Psoas muscle (tissue), 7 donors: ENCODE measurements at regions not wholly inside any gene's neighbourhood (a gene's known extent, or its start where the extent isn't known, plus 50 kb on each side); places are given as distances from the start of the nearest gene placed in this dataset.

Source experiments
- ATAC-seq, 4 donors: fragments of 200-7000 bp; cut with Tn5 transposase; one replicate each; pipeline ENCODE4 v1.9.1; 2020; ENCODE audit warnings: moderate library complexity in 3 of 4, mild to moderate bottlenecking in 2 of 4
- DNase-seq, 2 donors: peaks; one replicate each; pipeline ENCODE4 v3.0.0-alpha.2; 2020
- H3K27ac ChIP-seq: fragments of 200-600 bp; one replicate; pipeline ENCODE4 v1.8.0; 2022
- H3K27me3 ChIP-seq, 3 donors: fragments of 200-600 bp in 1 of 3; one replicate each; pipeline versions ENCODE4 v1.6.1 to v1.8.0; 2013 to 2022; ENCODE audit warnings: low read length in 2 of 3, mild to moderate bottlenecking in 2 of 3, moderate library complexity in 1 of 3; ENCODE audit not compliant: insufficient read depth in 3 of 3
- H3K36me3 ChIP-seq, 2 donors: fragments of 200-600 bp in 1 of 2; one replicate each; pipeline versions ENCODE4 v1.6.1 to v1.8.0; 2013 to 2022; ENCODE audit warnings: low read depth in 1 of 2, mild to moderate bottlenecking in 1 of 2, moderate library complexity in 1 of 2; ENCODE audit not compliant: insufficient read depth in 1 of 2
- H3K4me1 ChIP-seq: fragments of 200-600 bp; one replicate; pipeline ENCODE4 v1.8.0; 2022
- H3K4me3 ChIP-seq: fragments of 200-600 bp; one replicate; pipeline ENCODE4 v1.8.0; 2022; ENCODE audit warnings: mild to moderate bottlenecking
- H3K9me3 ChIP-seq: fragments of 200-600 bp; one replicate; pipeline ENCODE4 v1.8.0; 2022
- CTCF ChIP-seq: fragments of 200-600 bp; IDR thresholded peaks from one replicate; pipeline ENCODE4 v1.8.0; 2022; ENCODE audit warnings: antibody characterized with exemption
- WGBS, 3 donors: extraction: QIAGEN DNeasy Blood & Tissue Kit; methylation state at CpG; one replicate each; pipeline versions ENCODE4 v1.1.6 to v1.1.7; 2013; 5-methylcytosine and 5-hydroxymethylcytosine counted together
- intact Hi-C, 2 donors: fragments of 100-400 bp; cut with DNase I; formaldehyde crosslinking; loops; one replicate each; pipeline versions ENCODE4 v1.11.0 to v1.14.2; 2022
- donor health status: healthy with polysubstance abuse.
- donor health status: DM: no; HTN: no; CAD: no; lungs with moderate emphysema.
- donor health status: Bipolar disorder and iron deficiency.
- donor health status: healthy.
- donor health status: DM: yes; HTN: yes; CAD: no.
- donor health status: DM: no; HTN: no; CAD: no.
- donor health status: DM: yes; HTN: yes; CAD: no.

GRCh38 chr9:109639674-109640579 is 140.1 kb upstream of the PALM2AKAP2 start:
- WGBS, 3 donors, result 5 to 7% (median 5%) methylated on average over 41 to 43 of the region's 43 CpGs
- no peaks in the 10 kb centered on the region for H3K36me3 ChIP-seq
- intact Hi-C loops, result no loop called here
- peak overlapping the region; percentile 55 for H3K4me3 ChIP-seq
- H3K4me1 ChIP-seq, result peaks cover 6% of the 10 kb centered on the region
- TF ChIP-seq CTCF, result no peak
- no peaks in the 10 kb centered on the region for H3K9me3 ChIP-seq
- peaks cover 0 to 54% (median 9%) of the 10 kb centered on the region in 3 donors for H3K27me3 ChIP-seq
- peak; percentile 62 to 93 (median 78) for ATAC-seq
- peak; percentile 40 to 53 for DNase-seq
- no peak overlapping the region for H3K27ac ChIP-seq

DNA sequence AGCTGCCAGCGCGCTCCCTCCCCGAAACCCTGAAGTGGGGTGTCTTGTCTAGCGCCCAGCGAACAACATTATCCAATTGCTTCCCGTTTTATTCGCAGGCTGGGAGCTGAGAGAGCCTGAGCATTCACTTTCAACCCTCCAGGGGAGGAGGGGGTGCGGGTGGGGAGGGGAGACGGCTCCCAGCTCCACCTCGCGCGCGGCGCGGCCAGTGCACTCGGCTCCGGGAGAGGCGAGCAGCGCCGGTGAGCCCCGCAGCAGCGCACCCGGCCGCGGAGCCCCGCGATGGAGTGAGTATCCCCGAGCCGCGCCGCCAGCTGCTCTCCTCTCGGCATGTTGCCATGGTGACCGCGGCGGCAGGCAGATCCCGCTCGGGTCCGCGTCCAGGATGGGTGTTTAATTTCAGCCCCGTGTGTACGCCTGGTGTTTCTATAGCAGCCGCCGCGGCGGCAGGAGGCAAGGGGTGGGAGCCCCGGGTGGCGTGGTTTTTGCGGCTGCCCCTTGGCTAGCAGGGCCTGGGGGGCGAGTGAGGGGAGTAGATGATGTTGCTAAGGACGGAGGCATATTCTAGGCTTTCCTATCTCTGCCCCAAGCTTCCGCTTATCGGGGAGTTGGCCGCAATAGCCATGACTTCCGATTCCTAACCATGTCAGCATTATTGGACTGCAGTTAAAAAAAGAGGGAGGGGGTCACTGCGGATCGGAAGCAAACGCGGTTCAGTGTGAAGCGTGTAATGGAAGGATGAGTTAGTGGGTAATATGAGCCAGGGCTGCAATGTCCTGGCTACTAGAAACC is 139.2 kb upstream of the PALM2AKAP2 start:
- intact Hi-C loops, result no loop called here
- Histone ChIP-seq H3K27me3 (peaks cover 0 to 54% (median 9%) of the 10 kb centered on the region in 3 donors), H3K4me3 (peak overlapping the region; percentile 55), H3K36me3 (no peaks in the 10 kb centered on the region), H3K4me1 (peaks cover 6% of the 10 kb centered on the region), H3K27ac (no peak overlapping the region), H3K9me3 (no peaks in the 10 kb centered on the region)
- ATAC-seq (peak; percentile 61 to 82 (median 70)), DNase-seq (peak; percentile 55 to 59)
- TF ChIP-seq CTCF, result no peak
- 1 to 2% (median 1%) methylated on average over 53 to 59 of the region's 59 CpGs for WGBS, 3 donors

DNA sequence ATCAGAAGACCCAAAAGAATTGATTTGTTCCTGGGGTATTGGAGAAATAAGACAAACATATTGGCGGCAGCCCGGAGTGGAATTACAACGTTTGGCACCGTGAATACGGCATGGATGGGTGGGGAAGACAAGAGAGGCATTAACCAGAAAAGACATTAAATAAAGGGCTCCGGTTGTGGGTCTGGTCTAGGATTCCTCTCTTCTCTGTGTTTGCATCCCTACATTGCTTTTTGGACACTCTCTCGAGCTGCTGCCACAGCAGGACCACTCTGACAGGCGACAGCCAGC is 138.7 kb upstream of the PALM2AKAP2 start:
- intact Hi-C loops, result no loop called here
- no peak for TF ChIP-seq CTCF
- ATAC-seq, result no peak
- peaks cover 6% of the 10 kb centered on the region for H3K4me1 ChIP-seq
- no peak for DNase-seq
- 13 to 18% (median 13%) methylated on average over 8 of the region's 8 CpGs for WGBS, 3 donors
- peaks cover 0 to 54% (median 9%) of the 10 kb centered on the region in 3 donors for H3K27me3 ChIP-seq
- no peaks in the 10 kb centered on the region for H3K36me3 ChIP-seq
- H3K27ac ChIP-seq, result no peak overlapping the region
- H3K4me3 ChIP-seq, result peak overlapping the region; percentile 55
- H3K9me3 ChIP-seq, result no peaks in the 10 kb centered on the region

- TF ChIP-seq CTCF, result no peak
- H3K4me3 ChIP-seq, result no peak overlapping the region
- H3K27ac ChIP-seq, result no peak overlapping the region
- H3K36me3 ChIP-seq, result no peaks in the 10 kb centered on the region
- DNase-seq, result no peak
- 58 to 67% (median 60%) methylated on average over 1 of the region's 1 CpG for WGBS, 3 donors
- intact Hi-C loops, result no loop called here
- no peak for ATAC-seq
- no peaks in the 10 kb centered on the region for H3K4me1 ChIP-seq
- H3K27me3 ChIP-seq, result no peaks in the 10 kb centered on the region
- no peaks in the 10 kb centered on the region for H3K9me3 ChIP-seq
These were observed 127.9 kb upstream of the PALM2AKAP2 start for GRCh38 chr9:109652112-109652511.
